Stimulated activated CD4-positive, alpha-beta T cell treated with anti-CD3 and anti-CD28 coated beads, Interleukin-15, amount 100 ng/mL, for 48 hours (primary cell): ENCODE measurements at regions not wholly inside any gene's neighbourhood (a gene's known extent, or its start where the extent isn't known, plus 50 kb on each side); places are given as distances from the start of the nearest gene placed in this dataset.

Experiments
- DNase-seq, 2 donors: peaks; one replicate each; pipeline ENCODE4 v3.0.0-alpha.2; 2020; ENCODE audit warnings: low read depth in 2 of 2

DNA sequence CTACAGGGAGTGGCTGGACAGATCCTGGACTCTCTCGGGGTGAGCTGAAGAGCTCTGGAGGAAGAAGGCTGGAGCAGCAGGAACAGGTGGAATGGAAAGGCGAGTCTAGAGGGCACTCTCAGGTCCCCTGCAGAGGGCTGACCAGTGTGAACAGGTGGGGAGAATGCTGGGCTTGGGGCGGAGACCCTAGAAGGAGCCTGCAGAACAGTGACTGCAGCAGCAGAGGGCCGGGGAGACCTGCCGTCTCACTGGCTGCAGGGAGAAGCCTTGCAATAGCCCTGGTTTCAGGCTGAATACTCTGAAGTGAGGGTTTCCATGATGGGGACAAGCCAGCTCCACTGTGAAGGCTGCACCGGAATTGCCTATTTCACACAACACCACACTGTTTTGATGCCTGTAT lies 626.7 kb upstream of the SALL3 start:
- no peak for DNase-seq

DNA sequence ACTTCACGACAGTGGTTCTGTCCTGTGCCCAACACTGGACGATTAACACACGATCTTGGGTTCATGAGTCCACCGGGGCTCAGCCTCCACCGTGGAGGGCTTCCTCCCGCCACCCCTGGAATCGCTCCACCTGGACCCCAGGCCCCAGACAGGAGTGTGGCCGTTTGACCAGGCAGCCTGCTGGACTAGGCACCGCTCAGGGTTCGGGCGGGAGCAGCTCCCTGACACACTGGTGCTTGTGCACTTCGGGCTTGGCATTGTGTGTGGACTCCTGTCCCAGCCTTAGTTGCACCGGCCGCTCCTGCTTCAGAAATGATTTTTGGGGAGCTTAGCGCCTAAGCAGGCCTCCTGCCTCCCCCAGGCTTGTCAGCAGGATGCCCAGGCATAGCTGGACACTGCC lies 617.4 kb upstream of the SALL3 start:
- no peak for DNase-seq

DNA sequence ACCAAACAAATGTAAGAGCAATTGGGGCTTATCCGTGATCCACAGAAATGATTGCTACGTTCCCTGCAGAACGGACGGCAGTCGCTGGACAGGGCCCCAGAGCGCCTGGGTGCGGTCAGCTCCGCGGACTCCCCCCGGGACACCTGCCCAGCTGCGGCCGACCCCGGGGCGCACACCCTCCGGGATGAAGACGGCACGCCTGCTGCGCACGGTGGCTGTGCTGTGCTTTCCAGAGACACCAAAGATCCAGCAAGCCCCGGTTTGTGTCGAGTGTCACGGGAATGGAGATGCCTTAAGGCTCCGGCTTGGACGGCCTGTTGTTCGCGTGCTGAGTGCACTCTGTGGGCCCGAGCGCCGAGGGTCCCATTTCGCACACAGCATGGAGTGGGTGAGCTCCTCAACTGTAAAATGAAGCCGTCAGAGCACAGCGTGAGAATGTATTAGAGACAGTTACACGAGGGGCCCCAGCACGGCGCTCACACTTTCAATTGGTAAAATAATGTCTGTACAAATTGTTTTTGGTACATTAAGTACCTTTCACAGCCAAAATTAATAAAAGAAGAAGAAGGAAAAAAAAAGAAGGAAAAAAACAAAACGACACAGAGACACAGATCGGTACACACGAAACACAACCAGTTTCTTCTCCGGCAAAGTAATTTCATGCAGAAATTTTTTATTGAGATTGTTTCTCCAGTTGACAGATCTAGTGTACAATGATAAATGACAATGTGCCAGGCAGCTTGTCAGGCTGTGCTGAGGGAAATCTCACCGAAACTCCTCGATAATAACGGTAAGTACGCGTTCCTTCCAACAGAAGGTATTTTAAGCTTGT lies 615.8 kb upstream of the SALL3 start:
- DNase-seq: no peak

DNA sequence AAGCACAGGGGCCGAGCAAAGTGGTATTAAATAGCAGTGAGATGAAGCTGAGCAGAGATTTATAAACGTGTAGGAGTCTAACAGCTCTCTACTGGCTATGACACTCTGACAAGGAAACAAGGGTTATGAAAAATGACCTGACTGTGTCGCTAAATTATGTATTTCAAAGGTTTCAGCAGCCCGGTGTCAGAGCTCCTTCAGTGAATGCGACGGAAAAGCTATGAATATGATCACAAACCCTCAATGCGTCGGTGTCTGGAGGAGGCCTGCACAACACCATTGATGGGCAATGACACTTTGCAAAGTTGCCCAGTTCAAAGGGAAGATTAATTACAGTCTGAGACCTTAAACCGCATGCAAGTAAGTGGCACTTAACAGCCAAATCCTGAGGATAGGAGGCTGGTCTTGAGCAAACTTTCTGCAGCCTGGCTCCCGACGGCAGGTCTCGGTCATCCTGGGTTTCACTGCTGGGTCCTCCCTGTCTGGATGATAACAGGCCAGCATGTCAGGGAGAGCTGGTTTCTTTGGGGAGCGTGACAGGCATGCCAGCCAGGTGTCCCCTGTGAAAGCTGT lies 615.1 kb upstream of the SALL3 start:
- DNase-seq: no peak

DNA sequence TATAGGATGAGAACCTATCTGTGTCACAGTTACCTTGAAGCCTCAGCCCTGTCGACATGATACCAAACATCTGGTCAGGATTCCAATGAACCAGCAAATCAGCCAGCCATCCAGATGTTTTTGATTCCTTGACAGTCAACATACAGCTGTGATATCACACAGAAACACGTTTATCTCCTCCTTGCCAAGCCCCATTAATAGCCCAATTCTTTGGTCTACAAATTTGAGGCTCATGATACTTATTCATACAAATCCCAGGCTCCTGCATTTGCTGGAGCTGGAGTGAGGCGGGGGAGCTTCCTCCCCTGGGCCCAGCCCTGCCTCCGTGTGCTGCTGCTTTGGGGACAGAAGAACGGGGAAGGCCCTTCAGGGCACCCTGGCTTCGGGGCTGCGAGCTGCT lies 611.6 kb upstream of the SALL3 start:
- DNase-seq: no peak

DNA sequence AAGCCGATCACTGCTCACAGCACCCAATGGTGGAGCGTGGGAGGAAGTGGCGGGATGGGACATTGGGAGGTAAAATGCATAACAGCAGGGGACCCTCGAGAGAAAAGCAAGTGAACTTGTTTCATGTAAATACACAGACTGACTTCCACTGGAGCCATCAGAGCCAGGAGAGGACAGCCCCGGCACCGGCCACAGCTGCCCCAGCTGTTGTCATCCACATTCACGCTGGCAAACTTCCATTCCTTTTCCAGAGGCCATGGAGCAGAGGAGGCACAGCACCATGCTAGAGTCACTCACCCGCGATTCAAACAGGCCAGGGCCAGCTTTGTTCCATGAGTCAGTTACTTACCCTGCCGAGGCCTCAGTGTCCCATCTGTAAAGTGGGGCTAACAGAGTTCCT lies 610.9 kb upstream of the SALL3 start:
- no peak for DNase-seq

DNA sequence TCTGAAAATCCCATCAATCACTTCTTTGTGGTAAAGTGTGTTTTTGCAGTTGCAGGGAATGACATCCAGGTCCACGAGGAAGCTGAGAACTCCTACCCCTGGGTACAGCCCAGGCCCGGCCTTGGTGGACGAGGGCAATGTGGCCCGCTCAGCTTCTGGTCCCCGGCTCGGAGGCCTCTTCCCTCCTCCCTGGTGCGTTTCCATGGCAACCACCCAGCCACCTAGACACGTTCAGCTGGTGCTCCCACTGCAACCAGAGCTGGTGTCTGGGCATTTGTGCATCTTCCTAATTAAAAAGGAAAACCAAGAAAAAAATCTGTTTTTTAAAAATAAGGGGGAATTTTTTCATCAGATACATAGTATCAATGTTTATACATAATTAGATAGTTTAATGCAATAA lies 603.6 kb upstream of the SALL3 start:
- DNase-seq: no peak

DNA sequence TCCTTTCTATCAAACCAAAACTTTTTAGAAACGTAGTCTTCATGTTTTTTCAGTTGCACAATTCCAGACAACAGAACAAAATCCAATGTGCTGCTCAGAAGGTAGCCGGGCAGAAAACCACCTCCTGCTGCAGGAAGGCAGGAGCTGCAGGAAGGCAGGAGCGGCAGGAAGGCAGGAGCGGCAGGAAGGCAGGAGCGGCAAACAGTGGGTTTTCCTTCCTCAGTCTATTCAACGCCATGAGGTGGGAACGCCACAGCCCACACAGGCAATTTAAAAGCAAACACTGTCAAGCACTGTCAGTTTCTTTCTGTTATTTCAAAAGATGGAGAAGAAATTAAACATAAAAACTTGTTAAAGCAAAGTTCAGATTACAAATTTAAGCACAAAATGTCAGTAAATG lies 601.2 kb upstream of the SALL3 start:
- DNase-seq: no peak

DNA sequence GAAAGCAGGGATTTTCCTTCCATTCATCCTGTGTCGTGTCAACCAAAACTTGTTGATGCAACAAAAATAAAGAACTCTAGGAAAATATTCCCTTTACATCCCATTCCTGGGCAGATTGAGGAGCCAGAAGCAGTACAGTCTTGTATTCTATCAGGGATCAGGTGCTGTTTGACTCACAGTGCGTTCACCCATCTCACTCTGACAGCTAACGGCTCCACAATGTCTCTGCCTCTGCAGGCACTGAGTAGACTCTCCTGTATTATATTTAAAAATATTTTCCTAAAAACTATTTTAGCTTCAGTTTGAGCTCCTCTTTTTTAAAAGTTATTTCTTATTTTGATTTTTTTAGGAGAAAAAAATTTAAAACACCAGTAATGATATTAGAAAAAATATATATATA lies 600.6 kb upstream of the SALL3 start:
- no peak for DNase-seq

DNA sequence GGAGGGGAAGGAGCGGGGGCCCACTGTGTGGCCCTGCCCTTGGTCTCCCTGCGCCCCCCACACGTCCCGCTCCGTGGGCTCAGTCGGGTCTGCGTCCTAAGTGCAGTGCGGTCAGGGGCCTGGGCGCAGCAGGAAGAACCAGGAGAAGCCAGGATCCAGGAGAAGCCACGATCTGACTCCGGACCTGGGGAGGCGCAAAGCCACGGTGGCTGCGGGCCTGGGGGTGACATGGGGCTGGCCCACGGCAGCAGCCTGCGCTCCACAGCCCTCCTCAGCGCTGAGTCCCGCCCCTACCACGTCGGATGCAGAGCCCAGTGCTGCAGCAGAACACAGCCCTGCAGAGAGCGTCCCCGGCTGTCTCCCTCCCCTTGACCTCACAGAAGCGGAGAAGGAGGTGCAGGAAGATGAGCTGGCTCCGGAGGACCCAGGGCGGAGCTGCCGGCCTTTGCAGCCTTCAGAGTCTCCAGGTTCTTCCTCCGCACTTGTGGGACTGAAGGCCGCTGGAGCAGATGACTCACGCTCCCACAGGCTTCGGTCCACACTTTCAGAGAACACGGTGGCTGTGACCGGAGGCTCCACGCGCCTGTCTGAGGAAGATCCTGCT lies 589.2 kb upstream of the SALL3 start:
- no peak for DNase-seq

DNA sequence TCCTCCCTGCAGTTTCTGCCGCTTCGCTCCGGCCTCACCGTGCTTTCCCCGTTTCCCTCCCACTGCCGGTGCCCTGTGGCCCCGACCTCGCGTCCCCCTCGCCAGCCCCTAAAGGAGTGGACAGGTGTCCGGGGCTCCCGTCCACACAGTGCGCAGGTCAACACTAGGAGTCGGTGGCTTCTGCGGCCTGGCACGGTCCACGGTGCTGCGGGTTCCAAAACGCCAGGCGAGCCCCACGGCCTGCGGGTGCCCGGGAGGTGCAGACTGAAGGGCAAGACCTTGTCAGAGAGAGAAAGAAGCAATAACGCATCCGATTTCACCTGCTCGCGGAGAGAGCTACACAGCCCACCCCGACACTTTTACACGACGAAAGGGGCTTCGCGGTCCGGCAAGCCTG lies 588.7 kb upstream of the SALL3 start:
- no peak for DNase-seq

DNA sequence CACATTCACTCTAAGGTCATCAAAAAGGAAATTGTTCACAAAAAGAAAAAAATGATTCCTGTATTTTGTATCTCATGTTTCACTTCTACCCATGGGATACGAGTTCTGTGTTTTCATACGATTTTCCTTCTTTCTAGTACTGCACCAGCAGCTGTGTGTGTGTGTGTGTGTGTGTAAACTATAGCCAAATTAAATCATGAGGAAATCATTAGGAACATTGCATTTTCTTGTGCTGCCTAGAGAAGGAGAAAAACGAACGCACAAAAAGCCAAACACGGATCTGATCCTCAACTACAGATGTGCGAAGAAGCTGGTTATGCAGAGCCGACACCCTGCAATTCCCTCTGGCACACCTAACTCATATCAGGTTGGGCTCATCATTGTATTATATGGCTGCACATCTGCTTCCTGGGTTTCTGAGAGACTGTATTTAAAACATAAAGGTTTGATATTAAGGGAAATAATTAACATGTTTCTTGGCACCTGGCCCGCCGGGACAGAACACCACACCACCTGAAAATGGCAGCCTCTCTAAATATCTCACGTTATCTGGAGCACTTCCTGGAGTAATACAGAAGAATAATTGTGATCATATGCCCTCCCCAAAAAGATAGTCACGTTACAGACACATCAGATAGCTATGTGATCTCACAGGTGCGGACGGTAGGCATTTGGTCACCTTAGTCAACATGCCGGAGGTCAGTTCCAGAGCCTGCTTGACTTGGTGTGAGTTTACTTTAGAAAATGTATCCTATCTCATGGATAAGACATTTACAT lies 586.3 kb upstream of the SALL3 start:
- DNase-seq: no peak

DNA sequence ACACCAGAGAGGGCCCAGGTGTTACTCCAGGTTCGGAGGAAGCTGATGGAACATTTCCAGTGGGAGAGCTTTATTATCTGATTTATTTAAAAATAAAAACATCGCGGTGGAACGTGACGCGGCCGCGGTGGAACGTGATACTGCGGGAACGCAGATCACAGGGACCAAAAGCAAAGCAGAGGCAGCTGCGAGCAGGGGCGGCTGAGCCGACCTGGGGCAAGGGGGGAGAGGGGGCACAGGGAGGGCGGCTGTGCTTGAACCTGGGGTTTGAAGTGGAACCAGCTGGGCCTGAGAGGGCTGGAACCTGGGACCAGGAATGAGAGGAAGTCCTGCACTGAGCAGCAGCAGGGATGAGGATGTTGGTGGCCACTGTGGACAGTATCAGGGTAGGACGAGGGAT lies 583.5 kb upstream of the SALL3 start:
- DNase-seq: no peak

DNA sequence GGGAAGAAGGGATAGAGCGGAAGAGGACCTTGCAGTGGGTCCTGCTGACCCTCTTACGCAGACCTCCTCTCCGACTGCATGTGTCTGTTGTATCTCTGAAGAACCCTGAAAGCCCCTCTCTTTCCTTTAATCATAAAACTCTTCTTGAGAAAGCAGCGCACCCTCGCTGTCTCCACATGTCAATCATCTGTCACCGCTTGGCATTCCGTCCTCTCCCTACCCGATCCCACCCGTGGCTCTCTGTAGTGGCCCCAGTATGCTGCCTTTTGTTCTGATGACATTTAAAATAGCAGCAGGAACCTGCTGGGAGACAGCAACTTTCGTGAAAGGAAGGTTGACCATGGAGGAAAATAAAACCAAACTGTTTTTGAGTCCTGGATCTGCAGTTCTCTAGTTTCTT lies 582.9 kb upstream of the SALL3 start:
- no peak for DNase-seq

DNA sequence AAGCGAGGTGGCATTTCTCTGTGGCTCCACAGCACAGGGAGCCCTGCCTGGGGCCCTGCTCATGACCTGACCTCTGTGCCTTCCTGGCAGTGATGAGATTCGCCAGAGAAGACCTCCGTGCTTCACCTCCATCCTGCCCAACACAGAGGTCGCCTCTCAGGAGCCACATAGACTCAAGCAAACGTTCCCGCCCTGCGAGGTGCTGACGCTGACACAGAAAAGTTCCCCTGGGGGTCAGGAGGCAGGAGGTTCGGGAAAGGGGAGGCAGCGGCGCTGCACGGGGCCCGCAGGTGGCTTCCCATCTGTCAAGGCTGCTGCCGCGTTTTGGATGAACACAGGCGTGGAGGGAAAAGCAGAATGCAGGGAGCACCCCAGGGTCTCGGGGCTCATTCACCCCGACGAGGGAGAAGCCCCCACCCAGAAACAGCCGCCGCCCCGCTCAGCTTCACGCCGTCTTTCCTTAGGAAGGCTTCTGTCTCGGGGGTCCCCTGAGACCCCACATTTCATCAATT lies 579.6 kb upstream of the SALL3 start:
- DNase-seq: no peak

DNA sequence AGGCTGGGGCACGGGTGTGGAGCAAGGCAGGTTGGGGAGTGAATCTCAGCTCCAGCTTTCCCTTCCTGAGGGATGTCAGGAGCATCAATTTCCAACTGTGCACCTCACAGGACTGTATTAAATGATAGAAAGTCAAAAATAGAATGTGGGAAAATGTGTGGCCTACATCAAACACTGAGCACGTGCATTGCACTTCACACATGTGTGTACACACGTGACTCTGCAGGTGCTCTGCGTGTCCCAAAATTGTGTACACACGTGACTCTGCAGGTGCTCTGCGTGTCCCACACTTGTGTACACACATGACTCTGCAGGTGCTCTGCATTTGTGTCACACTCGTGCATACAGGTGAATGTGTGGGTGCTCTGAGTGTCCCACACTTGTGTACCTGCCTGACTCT lies 577.2 kb upstream of the SALL3 start:
- DNase-seq: no peak

DNA sequence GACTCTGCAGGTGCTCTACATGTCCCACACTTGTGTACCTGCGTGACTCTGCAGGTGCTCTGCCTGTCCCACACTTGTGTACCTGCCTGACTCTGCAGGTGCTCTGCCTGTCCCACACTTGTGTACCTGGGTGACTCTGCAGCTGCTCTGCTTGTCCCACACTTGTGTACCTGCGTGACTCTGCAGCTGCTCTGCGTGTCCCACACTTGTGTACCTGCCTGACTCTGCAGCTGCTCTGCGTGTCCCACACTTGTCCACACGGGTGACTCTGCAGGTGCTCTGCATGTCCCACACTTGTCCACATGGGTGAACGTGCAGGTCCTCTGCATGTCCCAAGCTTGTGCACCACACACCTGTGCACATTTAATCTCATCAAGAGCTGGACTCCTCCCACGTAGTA lies 576.7 kb upstream of the SALL3 start:
- DNase-seq: no peak

DNA sequence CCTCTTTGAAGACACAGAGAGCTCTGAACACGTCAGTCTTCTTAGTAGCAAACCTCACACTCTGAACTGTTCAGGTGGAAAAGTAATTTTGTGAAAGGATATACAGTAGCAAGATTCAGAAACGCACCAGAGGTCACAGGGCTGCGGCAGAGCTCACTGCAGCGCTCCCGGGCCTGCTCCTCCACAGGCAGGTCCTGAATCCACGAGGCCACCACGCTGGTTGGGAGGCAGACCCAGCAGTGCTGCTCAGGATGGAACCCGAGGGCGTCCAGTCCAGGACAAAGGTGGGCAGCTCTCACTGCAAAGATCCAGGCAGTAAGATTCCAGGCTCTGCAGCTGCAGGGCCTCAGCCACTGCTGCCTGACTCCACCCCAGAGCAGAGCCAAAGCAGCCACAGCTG lies 576.2 kb upstream of the SALL3 start:
- no peak for DNase-seq

DNA sequence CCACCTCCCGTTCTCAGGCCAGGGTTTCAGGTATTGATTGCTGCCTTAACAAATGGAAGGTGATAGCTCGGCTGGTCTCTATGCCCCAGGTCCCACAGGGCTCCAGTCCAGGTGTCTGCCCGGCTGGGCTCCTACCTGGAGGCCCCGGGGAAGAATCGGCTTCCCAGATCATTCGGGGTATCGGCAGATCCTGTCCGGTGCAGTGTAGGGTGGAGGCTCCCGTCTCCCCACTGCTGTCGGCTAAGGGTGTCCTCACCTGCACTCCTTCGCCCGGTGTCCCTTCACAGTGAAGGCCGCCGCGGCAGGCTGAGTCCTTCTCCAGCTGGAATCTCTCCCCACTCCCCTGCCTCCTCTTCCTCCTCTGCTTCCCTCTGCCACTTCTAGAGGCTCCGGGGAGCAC lies 573.9 kb upstream of the SALL3 start:
- DNase-seq: no peak

DNA sequence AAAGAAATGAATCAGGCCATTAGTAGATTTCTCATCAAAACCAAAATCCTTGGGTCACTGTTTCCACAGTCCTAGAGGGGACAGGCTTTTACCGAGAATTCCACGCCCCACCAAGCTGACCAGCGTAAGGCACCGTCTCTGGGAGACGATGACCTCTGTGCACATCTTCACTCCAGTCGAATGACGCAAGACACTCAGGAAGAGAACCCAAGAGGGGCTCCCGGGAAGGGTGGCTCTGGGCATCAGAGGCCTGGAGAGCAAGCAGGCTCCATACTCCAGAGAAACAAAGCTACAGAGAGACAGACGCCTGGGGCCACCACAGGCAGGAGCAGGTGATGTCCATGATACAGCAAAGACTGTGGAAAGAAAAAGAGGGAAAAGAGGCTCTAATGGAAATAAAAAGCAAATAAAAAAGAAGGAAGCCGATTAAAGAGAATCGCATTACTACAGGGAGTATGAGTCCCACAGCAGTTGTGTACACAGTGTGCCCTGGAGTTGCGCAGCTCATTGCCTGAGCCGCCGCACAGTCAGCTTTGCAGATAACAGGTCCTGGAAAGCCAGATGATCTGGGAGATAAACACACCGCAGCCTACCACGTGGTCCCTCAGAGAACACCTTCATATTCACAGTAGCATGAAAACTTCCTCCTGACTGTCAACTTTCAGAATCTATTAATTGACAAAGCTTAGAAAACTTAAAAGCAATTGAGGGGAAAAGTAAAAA lies 572.7 kb upstream of the SALL3 start:
- DNase-seq: no peak

DNA sequence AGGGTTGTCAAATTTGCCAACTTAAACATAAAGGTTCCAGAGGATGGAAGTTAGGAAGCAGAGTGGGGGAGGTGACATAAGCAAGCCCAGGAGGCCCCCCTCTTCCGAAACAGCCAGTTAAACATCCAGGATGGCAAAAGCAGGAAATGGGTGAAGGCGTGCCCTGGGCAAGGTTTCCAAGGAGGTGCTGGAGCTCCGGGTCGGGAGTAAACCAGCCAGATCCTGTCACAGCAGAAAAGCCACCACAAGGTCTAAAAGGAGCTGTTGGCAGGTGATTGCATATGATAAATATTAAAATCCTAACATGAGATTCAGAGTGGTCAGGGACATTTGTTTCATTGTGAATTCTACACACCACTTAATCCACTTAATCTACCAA lies 572.2 kb upstream of the SALL3 start:
- DNase-seq: no peak

DNA sequence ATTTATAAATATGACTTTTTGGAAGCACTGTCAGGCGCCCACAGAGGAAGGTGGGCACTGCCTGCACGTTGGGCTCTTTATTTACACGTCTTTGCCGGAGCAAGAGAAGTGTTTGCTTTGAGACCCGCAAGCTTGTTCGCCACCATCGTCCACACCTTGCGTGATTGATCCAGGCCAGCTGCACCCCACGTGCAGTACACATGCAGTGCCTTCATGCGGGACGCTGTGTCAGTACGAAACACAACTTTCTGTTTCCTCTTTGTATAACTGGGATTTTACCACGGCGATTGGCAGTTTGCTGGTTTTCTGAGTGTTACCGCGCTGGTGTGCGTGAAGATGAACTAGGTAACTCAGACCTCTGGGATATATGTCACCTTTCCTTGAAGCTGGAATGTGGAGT lies 571.0 kb upstream of the SALL3 start:
- DNase-seq: no peak
